Panc1 (cell line): ENCODE measurements at regions not wholly inside any gene's neighbourhood (a gene's known extent, or its start where the extent isn't known, plus 50 kb on each side); places are given as distances from the start of the nearest gene placed in this dataset.

Experiments
- POLR2AphosphoS5 ChIP-seq: IDR thresholded peaks from 2 replicates; pipeline ENCODE4 v1.6.1; 2012; ENCODE audit warnings: mild to moderate bottlenecking, low read depth, low read length, moderate library complexity
- SIN3A ChIP-seq: IDR thresholded peaks from 2 replicates; pipeline ENCODE4 v1.6.1; 2012; ENCODE audit warnings: low read depth, mild to moderate bottlenecking, low read length, moderate library complexity, borderline replicate concordance; ENCODE audit not compliant: insufficient read depth
- TCF7L2 ChIP-seq: IDR thresholded peaks from 2 replicates; pipeline ENCODE4 v1.6.1; 2011; ENCODE audit warnings: mild to moderate bottlenecking, low read depth, low read length, inconsistent platforms
- TF ChIP-seq, protein P1 (sequence below): fragments of 450-650 bp; IDR thresholded peaks from 2 replicates; pipeline ENCODE4 v1.5.1; 2017; ENCODE audit warnings: mild to moderate bottlenecking
- TF ChIP-seq, protein P2 (sequence below), 2 experiments: IDR thresholded peaks; 2 replicates each; pipeline ENCODE4 v1.6.1; 2011 to 2012; ENCODE audit warnings: low read depth in 2 of 2, control low read depth in 1 of 2, low read length in 1 of 2, mild to moderate bottlenecking in 1 of 2, moderate library complexity in 1 of 2; ENCODE audit not compliant: insufficient read depth in 1 of 2

DNA sequence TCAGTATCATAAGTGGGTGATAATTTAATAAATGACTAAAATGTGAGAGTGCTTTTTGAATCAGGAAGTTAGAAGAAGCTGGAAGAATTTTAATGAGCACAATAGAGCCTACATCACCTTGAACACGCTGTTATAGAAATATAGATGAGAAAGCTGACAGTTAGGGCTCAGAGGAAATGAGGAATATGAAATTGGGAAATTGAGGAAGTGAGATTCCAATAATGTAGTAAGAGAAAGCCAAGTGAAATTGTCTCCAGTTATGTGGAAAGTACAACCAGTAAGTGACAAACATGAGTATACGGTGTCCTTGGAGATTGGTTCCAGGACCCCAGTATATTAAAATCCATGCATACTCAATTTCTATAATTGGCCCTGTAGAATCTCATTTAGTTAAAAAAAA is 235.9 kb upstream of the FAM174A start:
- TF ChIP-seq, protein P1, sequence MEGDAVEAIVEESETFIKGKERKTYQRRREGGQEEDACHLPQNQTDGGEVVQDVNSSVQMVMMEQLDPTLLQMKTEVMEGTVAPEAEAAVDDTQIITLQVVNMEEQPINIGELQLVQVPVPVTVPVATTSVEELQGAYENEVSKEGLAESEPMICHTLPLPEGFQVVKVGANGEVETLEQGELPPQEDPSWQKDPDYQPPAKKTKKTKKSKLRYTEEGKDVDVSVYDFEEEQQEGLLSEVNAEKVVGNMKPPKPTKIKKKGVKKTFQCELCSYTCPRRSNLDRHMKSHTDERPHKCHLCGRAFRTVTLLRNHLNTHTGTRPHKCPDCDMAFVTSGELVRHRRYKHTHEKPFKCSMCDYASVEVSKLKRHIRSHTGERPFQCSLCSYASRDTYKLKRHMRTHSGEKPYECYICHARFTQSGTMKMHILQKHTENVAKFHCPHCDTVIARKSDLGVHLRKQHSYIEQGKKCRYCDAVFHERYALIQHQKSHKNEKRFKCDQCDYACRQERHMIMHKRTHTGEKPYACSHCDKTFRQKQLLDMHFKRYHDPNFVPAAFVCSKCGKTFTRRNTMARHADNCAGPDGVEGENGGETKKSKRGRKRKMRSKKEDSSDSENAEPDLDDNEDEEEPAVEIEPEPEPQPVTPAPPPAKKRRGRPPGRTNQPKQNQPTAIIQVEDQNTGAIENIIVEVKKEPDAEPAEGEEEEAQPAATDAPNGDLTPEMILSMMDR: no peak
- TF ChIP-seq SIN3A (no peak), POLR2AphosphoS5 (no peak), TCF7L2 (no peak)
- TF ChIP-seq, protein P2, sequence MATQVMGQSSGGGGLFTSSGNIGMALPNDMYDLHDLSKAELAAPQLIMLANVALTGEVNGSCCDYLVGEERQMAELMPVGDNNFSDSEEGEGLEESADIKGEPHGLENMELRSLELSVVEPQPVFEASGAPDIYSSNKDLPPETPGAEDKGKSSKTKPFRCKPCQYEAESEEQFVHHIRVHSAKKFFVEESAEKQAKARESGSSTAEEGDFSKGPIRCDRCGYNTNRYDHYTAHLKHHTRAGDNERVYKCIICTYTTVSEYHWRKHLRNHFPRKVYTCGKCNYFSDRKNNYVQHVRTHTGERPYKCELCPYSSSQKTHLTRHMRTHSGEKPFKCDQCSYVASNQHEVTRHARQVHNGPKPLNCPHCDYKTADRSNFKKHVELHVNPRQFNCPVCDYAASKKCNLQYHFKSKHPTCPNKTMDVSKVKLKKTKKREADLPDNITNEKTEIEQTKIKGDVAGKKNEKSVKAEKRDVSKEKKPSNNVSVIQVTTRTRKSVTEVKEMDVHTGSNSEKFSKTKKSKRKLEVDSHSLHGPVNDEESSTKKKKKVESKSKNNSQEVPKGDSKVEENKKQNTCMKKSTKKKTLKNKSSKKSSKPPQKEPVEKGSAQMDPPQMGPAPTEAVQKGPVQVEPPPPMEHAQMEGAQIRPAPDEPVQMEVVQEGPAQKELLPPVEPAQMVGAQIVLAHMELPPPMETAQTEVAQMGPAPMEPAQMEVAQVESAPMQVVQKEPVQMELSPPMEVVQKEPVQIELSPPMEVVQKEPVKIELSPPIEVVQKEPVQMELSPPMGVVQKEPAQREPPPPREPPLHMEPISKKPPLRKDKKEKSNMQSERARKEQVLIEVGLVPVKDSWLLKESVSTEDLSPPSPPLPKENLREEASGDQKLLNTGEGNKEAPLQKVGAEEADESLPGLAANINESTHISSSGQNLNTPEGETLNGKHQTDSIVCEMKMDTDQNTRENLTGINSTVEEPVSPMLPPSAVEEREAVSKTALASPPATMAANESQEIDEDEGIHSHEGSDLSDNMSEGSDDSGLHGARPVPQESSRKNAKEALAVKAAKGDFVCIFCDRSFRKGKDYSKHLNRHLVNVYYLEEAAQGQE (IDR thresholded peaks at IDR 0.05; ENCODE audit: insufficient read depth in 1 of 2, low read depth in 2 of 2, low read length in 1 of 2): no peak
